Activated naive CD4-positive, alpha-beta T cell (primary cell): ENCODE measurements at regions not wholly inside any gene's neighbourhood (a gene's known extent, or its start where the extent isn't known, plus 50 kb on each side); places are given as distances from the start of the nearest gene placed in this dataset.

Experiments
- DNase-seq, 4 experiments: peaks; one replicate each; lab custom pipeline; 2025; lab: John Stamatoyannopoulos, UW

- DNase-seq: no peak
Observed at GRCh38 chr16:72313903-72314302, 141.9 kb upstream of the PMFBP1 start.

GRCh38 chr16:72312828-72313227, 140.9 kb upstream of the PMFBP1 start:
- no peak for DNase-seq

- DNase-seq: no peak
Observed at GRCh38 chr16:72311426-72311825, 139.5 kb upstream of the PMFBP1 start.

GRCh38 chr16:72309001-72309400, 137.0 kb upstream of the PMFBP1 start:
- DNase-seq: no peak

GRCh38 chr16:72308396-72308795, 136.4 kb upstream of the PMFBP1 start:
- DNase-seq: no peak

GRCh38 chr16:72302332-72302731, 130.4 kb upstream of the PMFBP1 start:
- no peak for DNase-seq

- DNase-seq: no peak
Observed at GRCh38 chr16:72301523-72302236, 129.7 kb upstream of the PMFBP1 start.

- no peak for DNase-seq
Observed at GRCh38 chr16:72300892-72301291, 128.9 kb upstream of the PMFBP1 start.

GRCh38 chr16:72299684-72300243, 127.8 kb upstream of the PMFBP1 start:
- no peak for DNase-seq

- DNase-seq: no peak
Observed at GRCh38 chr16:72298961-72299360, 127.0 kb upstream of the PMFBP1 start.

- no peak for DNase-seq
Observed at GRCh38 chr16:72295914-72296313, 124.0 kb upstream of the PMFBP1 start.

GRCh38 chr16:72291531-72291981, 119.6 kb upstream of the PMFBP1 start:
- no peak for DNase-seq

- no peak for DNase-seq
Observed at GRCh38 chr16:72291121-72291520, 119.2 kb upstream of the PMFBP1 start.

- DNase-seq: no peak
Observed at GRCh38 chr16:72287649-72288048, 115.7 kb upstream of the PMFBP1 start.

- DNase-seq: no peak
Observed at GRCh38 chr16:72286936-72287620, 115.1 kb upstream of the PMFBP1 start.

GRCh38 chr16:72285728-72286127, 113.8 kb upstream of the PMFBP1 start:
- DNase-seq: no peak

- no peak for DNase-seq
Observed at GRCh38 chr16:72285324-72285723, 113.4 kb upstream of the PMFBP1 start.

GRCh38 chr16:72284042-72284789, 112.3 kb upstream of the PMFBP1 start:
- no peak for DNase-seq

GRCh38 chr16:72282362-72282761, 110.4 kb upstream of the PMFBP1 start:
- no peak for DNase-seq

- DNase-seq: no peak
Observed at GRCh38 chr16:72278301-72278700, 106.3 kb upstream of the PMFBP1 start.

- DNase-seq: no peak
Observed at GRCh38 chr16:72277749-72278148, 105.8 kb upstream of the PMFBP1 start.

GRCh38 chr16:72271699-72272240, 99.8 kb upstream of the PMFBP1 start:
- DNase-seq: no peak
